GM21717 (cell line): ENCODE measurements at regions not wholly inside any gene's neighbourhood (a gene's known extent, or its start where the extent isn't known, plus 50 kb on each side); places are given as distances from the start of the nearest gene placed in this dataset.
"Not testable (repeated sequence)": the region's sequence is repeated elsewhere in the genome, so short reads cannot be mapped to it uniquely, and the experiment has no call there.

Experiments used
- ATAC-seq: cut with Tn5 transposase; IDR thresholded peaks from one replicate; pipeline ENCODE4 v1.9.1; 2021; ENCODE audit warnings: mild to moderate bottlenecking, moderate library complexity; ENCODE audit not compliant: unreplicated experiment

DNA sequence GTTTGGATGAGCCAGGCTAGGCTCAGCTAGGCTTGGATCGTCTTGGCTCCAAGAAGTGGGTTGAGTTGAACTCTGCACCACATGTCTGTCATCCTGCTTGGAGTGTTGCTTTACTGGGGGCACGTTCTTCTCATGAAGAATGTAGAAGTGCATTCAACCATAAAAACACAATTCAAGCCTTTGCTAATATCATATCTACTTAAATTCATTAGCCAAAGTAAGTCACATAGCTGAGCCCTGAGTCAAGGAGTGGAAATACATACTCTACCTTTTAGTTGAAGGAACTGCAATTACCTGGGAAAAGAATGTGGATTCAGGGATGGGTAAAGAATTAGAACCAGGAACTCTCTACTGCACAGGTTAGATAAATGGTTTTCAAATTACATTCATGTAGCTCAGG lies 360.4 kb upstream of the KCNH7 start:
- no peak for ATAC-seq

DNA sequence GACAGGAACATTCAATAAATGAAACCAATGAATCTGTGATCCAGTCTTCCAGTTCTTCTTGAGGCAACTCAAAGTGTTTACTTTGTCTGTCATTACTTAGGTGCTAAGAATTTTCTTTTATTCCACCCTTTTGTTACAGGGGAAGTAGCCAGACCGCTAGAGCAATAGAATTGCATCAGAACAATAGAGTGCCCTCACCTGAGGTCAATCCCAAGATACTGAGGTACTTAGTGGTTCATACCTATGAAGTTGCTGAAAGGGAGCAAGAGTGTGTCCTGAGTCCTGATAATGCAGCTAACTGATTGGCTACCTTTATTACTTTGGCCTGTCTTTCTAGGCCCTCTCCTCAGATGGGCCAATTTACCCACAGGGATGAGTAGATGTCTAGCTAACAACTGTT lies 359.4 kb upstream of the KCNH7 start:
- no peak for ATAC-seq

DNA sequence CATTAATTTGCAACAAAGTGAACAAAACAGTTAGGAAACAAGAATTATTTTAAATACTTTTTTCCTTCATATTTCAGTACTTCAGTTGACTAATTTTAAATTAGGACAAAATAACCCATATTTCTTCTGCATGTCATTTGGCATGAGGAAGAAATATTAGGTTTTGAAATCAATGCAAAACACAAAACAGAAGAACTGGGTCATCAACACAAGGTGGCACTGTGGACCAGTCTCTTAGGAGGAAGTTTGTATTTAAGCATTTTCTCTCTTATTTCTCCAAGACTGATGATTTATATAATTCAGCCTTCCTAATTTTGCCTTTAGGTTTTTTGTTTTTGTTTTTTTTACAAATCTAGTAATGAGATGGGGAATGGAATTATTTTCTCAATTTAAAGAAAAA lies 352.8 kb upstream of the KCNH7 start:
- ATAC-seq, result no peak

DNA sequence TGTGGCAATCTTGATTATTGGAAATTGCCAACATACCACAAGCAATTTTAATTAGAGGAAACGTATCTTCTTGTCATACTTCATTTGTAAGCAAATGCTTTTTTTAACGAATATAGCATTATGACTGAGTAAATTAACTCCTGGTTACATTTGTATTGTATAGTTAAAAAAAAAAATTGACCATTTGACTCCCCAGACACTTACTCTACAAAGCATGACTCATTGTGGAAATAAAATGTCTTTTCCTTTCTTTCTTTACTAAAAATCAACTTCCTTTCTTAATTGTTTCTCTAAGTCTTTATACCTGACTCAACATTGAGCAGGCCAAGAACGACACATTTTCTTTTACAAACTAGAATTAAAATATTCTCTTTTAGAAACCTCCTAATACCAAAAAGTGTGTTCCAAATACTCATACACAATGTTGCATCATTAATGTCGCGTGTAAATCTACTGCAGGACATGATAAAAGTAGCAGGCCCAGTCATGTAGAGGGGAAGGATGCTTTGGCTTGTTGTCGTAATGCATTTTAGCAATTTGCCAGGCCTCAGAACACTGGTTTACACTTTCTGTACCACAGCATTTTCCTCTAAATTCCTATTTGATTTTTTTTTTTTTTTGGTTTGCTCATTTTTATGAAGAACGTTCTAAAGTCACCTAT lies 349.6 kb upstream of the KCNH7 start:
- ATAC-seq, result no peak

DNA sequence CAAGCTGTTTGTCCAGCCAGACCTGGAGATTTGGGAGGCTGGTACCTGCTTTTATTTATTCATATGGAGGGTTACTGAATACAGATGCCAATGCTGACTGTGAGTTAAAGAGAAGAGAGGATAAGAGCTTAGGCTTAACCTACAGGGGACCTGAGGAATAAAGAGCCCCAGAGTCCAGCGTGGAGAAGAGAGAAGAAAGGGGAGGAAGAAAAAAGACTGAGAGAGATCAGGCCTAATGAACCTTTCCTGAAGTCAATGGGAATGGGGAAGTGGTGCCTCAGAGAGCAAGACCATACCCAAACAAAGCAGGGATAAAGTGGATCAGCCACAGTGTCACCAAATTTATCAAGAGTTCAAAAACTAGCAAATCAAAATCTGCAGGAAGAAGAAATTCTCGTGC lies 348.6 kb upstream of the KCNH7 start:
- no peak for ATAC-seq

DNA sequence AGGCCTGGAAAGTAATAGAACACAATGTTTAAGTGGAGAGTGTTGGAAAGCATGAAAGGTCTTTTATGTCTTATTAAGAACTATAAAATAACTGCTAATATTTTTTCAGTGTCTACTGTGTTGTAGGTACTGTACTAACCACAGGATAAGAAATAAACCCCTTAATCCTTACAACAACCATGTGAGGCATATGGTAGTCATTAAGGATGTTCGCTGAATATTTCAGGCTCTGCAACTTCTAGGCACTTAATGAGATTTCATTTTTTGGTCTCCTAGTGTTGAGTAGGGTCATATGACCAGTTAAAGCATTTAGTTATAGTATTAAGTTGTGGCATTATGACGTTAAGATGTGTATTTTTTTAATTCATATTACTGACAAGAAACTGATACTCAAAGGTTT lies 346.6 kb upstream of the KCNH7 start:
- no peak for ATAC-seq

- ATAC-seq, result no peak
Measured at GRCh38 chr2:163182764-163183354, 344.3 kb upstream of the KCNH7 start.

GRCh38 chr2:163177592-163177991 lies 339.0 kb upstream of the KCNH7 start:
- ATAC-seq, result no peak

GRCh38 chr2:163175294-163175693 lies 336.7 kb upstream of the KCNH7 start:
- no peak for ATAC-seq

- no peak for ATAC-seq
Measured at GRCh38 chr2:163173591-163173990, 335.0 kb upstream of the KCNH7 start.

GRCh38 chr2:163171786-163172530 lies 333.4 kb upstream of the KCNH7 start:
- ATAC-seq, result no peak

- no peak for ATAC-seq
Measured at GRCh38 chr2:163157891-163158496, 319.4 kb upstream of the KCNH7 start.

GRCh38 chr2:163157411-163157810 lies 318.8 kb upstream of the KCNH7 start:
- ATAC-seq, result no peak

- ATAC-seq, result no peak
Measured at GRCh38 chr2:163155925-163156324, 317.4 kb upstream of the KCNH7 start.

- peak; percentile 88 for ATAC-seq
Measured at GRCh38 chr2:163155279-163155883, 316.8 kb upstream of the KCNH7 start.

DNA sequence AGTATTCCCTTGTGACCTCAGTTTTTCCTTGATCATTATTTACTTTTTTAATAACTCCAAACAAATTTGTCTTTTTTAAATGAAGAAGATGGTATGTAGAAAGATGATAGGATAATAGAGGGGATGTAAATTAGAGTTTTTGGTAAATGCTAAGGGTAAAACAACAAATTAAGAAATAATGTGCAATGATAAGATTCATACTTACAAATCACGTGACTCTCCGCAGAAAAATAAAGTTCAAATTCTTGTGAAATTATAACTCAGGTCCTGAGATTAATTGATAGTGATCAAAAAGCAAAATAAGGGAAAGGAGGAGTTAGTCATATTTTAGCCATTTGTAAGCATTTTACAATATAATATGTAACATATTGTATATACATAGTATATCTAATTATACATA lies 304.1 kb upstream of the KCNH7 start:
- no peak for ATAC-seq

- ATAC-seq, result no peak
Measured at GRCh38 chr2:163138947-163139346, 300.4 kb upstream of the KCNH7 start.

- ATAC-seq, result no peak
Measured at GRCh38 chr2:163135256-163135655, 296.7 kb upstream of the KCNH7 start.

DNA sequence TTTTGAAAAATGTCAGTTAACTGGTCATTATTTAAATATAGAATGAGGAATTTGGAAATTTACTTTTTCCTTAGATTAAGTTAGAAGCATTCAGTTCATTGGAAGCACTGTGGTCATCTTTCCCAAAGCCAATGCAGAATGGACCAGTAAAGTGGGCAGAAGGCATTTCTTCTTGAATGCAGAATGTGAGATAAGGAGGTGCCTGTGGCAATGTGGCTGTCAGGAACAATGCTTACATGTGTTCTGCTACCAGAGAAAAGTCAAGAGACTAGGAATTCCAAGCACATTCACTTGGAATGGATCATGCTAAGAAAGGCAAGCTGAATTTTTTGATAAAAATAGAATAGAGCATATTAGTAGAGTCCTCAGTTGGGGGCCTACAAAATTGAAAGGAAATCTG lies 295.0 kb upstream of the KCNH7 start:
- ATAC-seq, result no peak

DNA sequence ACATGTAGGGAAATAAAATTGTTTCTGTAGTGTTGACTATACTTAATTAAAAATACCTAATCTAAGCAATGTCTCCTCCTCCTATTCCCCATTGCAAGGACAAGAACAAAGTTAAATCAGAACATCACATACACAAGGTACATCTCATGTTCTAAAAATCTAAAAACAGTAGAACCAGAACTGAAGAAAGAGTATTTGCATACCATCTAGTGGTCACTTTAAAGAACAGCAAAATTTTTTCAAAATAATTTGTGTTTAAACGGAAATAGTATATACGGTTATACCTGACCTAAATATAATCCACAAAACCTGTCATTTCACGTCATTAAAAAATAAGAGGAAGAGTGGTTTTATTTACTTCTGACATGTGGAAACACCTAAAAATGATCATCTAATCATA lies 294.3 kb upstream of the KCNH7 start:
- no peak for ATAC-seq

GRCh38 chr2:163132207-163132606 lies 293.6 kb upstream of the KCNH7 start:
- ATAC-seq, result not testable (repeated sequence)
